ENCODE measurements at regions not wholly inside any gene's neighbourhood (a gene's known extent, or its start where the extent isn't known, plus 50 kb on each side); places are given as distances from the start of the nearest gene placed in this dataset.

DNA sequence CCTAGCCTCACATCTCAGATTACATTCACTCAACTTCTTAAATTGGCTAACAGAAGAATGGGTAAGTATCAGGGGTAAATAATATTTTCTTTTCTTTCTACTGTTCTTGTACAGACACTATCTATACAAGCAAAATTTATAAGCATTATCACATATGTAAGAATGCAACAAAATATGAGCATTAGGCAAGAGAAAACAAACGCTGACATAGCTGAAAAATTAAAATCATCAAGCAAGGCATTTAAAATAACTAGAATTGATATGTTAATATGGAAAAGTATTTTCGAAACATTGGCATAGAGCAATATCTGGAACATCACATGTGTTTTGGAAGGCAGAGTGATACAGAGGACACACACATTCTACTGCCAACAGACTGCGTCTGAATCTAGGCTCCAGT lies 1175.3 kb upstream of the LRRN3 start:
- CTCF ChIA-PET = no interaction called here
- no peaks in the 10 kb centered on the region for H3K9me3 ChIP-seq (ENCODE audit: control insufficient read depth, insufficient read depth, low read depth, low read length)
- no peak overlapping the region for H3K27ac ChIP-seq (ENCODE audit: extremely low read depth, low read depth, low read length)
- H3K36me3 ChIP-seq (ENCODE audit: control insufficient read depth in 2 of 2, insufficient read depth in 1 of 2, low read length in 2 of 2) = no peaks in the 10 kb centered on the region
- POLR2A ChIA-PET = no interaction called here
- no peaks in the 10 kb centered on the region for H3K4me1 ChIP-seq (ENCODE audit: control insufficient read depth, insufficient read depth, low read length)
- TF ChIP-seq SP2 (tag by site-specific recombination; IDR thresholded peaks at IDR 0.05) (no peak), ZNF433 (tag by site-specific recombination; IDR thresholded peaks at IDR 0.05; ENCODE audit: low read depth) (no peak), ZNF211 (tag by site-specific recombination; IDR thresholded peaks at IDR 0.05; ENCODE audit: low read depth) (no peak), ZBTB21 (tag by site-specific recombination; IDR thresholded peaks at IDR 0.05) (no peak), ZNF791 (tag by site-specific recombination; IDR thresholded peaks at IDR 0.05) (no peak), ZNF510 (tag by site-specific recombination; IDR thresholded peaks at IDR 0.05; ENCODE audit: insufficient replicate concordance) (no peak), GLI2 (tag by site-specific recombination; IDR thresholded peaks at IDR 0.05; ENCODE audit: borderline replicate concordance, low read depth) (no peak), ZNF837 (tag by site-specific recombination; IDR thresholded peaks at IDR 0.05) (no peak), ZNF366 (tag by site-specific recombination; conservative IDR thresholded peaks at IDR 0.05) (no peak), EGR2 (tag by site-specific recombination; IDR thresholded peaks at IDR 0.05; ENCODE audit: low read depth) (no peak), ZNF830 (tag by site-specific recombination; IDR thresholded peaks at IDR 0.05; ENCODE audit: low read depth) (no peak), ZNF426 (tag by site-specific recombination; IDR thresholded peaks at IDR 0.05) (no peak), ZBTB17 (tag by site-specific recombination; IDR thresholded peaks at IDR 0.05) (no peak), ZNF174 (tag by site-specific recombination; IDR thresholded peaks at IDR 0.05) (no peak)
- TF ChIP-seq, protein P1, sequence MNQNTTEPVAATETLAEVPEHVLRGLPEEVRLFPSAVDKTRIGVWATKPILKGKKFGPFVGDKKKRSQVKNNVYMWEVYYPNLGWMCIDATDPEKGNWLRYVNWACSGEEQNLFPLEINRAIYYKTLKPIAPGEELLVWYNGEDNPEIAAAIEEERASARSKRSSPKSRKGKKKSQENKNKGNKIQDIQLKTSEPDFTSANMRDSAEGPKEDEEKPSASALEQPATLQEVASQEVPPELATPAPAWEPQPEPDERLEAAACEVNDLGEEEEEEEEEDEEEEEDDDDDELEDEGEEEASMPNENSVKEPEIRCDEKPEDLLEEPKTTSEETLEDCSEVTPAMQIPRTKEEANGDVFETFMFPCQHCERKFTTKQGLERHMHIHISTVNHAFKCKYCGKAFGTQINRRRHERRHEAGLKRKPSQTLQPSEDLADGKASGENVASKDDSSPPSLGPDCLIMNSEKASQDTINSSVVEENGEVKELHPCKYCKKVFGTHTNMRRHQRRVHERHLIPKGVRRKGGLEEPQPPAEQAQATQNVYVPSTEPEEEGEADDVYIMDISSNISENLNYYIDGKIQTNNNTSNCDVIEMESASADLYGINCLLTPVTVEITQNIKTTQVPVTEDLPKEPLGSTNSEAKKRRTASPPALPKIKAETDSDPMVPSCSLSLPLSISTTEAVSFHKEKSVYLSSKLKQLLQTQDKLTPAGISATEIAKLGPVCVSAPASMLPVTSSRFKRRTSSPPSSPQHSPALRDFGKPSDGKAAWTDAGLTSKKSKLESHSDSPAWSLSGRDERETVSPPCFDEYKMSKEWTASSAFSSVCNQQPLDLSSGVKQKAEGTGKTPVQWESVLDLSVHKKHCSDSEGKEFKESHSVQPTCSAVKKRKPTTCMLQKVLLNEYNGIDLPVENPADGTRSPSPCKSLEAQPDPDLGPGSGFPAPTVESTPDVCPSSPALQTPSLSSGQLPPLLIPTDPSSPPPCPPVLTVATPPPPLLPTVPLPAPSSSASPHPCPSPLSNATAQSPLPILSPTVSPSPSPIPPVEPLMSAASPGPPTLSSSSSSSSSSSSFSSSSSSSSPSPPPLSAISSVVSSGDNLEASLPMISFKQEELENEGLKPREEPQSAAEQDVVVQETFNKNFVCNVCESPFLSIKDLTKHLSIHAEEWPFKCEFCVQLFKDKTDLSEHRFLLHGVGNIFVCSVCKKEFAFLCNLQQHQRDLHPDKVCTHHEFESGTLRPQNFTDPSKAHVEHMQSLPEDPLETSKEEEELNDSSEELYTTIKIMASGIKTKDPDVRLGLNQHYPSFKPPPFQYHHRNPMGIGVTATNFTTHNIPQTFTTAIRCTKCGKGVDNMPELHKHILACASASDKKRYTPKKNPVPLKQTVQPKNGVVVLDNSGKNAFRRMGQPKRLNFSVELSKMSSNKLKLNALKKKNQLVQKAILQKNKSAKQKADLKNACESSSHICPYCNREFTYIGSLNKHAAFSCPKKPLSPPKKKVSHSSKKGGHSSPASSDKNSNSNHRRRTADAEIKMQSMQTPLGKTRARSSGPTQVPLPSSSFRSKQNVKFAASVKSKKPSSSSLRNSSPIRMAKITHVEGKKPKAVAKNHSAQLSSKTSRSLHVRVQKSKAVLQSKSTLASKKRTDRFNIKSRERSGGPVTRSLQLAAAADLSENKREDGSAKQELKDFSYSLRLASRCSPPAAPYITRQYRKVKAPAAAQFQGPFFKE (tag by site-specific recombination; IDR thresholded peaks at IDR 0.05; ENCODE audit: borderline replicate concordance) = no peak
- TF ChIP-seq, protein P2, sequence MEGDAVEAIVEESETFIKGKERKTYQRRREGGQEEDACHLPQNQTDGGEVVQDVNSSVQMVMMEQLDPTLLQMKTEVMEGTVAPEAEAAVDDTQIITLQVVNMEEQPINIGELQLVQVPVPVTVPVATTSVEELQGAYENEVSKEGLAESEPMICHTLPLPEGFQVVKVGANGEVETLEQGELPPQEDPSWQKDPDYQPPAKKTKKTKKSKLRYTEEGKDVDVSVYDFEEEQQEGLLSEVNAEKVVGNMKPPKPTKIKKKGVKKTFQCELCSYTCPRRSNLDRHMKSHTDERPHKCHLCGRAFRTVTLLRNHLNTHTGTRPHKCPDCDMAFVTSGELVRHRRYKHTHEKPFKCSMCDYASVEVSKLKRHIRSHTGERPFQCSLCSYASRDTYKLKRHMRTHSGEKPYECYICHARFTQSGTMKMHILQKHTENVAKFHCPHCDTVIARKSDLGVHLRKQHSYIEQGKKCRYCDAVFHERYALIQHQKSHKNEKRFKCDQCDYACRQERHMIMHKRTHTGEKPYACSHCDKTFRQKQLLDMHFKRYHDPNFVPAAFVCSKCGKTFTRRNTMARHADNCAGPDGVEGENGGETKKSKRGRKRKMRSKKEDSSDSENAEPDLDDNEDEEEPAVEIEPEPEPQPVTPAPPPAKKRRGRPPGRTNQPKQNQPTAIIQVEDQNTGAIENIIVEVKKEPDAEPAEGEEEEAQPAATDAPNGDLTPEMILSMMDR (tag by site-specific recombination; IDR thresholded peaks at IDR 0.05) = no peak
- TF ChIP-seq, protein P3, sequence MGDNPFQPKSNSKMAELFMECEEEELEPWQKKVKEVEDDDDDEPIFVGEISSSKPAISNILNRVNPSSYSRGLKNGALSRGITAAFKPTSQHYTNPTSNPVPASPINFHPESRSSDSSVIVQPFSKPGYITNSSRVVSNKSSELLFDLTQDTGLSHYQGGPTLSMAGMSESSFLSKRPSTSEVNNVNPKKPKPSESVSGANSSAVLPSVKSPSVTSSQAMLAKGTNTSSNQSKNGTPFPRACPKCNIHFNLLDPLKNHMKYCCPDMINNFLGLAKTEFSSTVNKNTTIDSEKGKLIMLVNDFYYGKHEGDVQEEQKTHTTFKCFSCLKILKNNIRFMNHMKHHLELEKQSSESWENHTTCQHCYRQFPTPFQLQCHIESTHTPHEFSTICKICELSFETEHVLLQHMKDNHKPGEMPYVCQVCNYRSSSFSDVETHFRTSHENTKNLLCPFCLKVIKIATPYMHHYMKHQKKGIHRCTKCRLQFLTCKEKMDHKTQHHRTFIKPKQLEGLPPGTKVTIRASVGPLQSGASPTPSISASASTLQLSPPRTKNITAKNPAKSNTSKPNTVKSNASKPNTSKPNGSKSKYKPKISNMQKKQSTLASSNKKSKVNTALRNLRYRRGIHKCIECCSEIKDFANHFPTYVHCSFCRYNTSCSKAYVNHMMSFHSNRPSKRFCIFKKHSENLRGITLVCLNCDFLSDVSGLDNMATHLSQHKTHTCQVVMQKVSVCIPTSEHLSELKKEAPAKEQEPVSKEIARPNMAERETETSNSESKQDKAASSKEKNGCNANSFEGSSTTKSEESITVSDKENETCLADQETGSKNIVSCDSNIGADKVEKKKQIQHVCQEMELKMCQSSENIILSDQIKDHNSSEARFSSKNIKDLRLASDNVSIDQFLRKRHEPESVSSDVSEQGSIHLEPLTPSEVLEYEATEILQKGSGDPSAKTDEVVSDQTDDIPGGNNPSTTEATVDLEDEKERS (tag by site-specific recombination; IDR thresholded peaks at IDR 0.05) = no peak
- TF ChIP-seq, protein P4, sequence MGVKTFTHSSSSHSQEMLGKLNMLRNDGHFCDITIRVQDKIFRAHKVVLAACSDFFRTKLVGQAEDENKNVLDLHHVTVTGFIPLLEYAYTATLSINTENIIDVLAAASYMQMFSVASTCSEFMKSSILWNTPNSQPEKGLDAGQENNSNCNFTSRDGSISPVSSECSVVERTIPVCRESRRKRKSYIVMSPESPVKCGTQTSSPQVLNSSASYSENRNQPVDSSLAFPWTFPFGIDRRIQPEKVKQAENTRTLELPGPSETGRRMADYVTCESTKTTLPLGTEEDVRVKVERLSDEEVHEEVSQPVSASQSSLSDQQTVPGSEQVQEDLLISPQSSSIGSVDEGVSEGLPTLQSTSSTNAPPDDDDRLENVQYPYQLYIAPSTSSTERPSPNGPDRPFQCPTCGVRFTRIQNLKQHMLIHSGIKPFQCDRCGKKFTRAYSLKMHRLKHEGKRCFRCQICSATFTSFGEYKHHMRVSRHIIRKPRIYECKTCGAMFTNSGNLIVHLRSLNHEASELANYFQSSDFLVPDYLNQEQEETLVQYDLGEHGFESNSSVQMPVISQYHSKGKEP (tag by site-specific recombination; IDR thresholded peaks at IDR 0.05) = no peak
- TF ChIP-seq, protein P5, sequence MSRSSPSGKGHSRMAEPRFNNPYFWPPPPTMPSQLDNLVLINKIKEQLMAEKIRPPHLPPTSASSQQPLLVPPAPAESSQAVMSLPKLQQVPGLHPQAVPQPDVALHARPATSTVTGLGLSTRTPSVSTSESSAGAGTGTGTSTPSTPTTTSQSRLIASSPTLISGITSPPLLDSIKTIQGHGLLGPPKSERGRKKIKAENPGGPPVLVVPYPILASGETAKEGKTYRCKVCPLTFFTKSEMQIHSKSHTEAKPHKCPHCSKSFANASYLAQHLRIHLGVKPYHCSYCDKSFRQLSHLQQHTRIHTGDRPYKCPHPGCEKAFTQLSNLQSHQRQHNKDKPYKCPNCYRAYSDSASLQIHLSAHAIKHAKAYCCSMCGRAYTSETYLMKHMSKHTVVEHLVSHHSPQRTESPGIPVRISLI (tag by site-specific recombination; IDR thresholded peaks at IDR 0.05) = no peak
- TF ChIP-seq, protein P6, sequence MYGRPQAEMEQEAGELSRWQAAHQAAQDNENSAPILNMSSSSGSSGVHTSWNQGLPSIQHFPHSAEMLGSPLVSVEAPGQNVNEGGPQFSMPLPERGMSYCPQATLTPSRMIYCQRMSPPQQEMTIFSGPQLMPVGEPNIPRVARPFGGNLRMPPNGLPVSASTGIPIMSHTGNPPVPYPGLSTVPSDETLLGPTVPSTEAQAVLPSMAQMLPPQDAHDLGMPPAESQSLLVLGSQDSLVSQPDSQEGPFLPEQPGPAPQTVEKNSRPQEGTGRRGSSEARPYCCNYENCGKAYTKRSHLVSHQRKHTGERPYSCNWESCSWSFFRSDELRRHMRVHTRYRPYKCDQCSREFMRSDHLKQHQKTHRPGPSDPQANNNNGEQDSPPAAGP (tag by site-specific recombination; IDR thresholded peaks at IDR 0.05) = no peak
- H3K4me3 ChIP-seq (ENCODE audit: low read depth, low read length) = no peak overlapping the region
